ENCODE measurements at regions not wholly inside any gene's neighbourhood (a gene's known extent, or its start where the extent isn't known, plus 50 kb on each side); places are given as distances from the start of the nearest gene placed in this dataset.
"Not testable (repeated sequence)": the region's sequence is repeated elsewhere in the genome, so short reads cannot be mapped to it uniquely, and the experiment has no call there.

DNA sequence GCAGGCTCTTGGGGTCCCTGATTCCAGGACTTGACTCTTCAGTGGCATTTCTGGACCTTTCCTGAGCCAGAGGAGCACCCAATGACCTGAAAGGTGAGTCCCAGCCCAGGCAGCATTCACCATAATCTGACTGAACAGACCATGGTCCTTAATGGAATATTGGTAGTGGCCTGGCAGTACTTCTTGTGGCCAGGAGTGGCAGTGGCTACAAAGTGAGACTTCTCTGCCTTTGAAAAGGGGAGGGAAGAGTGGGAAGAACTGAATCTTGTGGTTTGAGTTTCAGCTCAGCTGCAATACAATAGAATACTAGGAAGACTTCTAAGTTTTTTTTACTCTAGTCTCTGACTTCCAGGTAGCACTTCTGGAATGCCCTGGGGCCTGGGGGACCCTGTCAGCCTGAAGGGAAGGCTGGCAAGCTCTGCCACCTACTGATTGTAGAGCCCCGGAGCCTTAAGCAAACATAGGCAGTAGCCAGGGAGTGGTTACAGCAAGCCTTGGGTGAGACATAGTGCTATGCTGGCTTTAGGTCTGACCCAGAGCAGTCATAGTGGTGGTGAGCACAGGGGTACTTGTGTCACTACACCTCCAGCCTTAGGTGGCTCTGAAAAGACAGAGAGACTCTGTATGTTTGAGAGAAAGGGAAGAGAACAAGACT is 674.2 kb upstream of the MANEA start:
- H3K9ac ChIP-seq (ENCODE audit: low read depth in 1 of 3, low read length in 3 of 3), result no peak overlapping the region
- no peaks in the 10 kb centered on the region for H3K27me3 ChIP-seq (ENCODE audit: control insufficient read depth in 3 of 3, insufficient read depth in 3 of 3, low read length in 3 of 3)
- H3K27ac ChIP-seq (ENCODE audit: low read depth, low read length), result no peak overlapping the region
- no peak overlapping the region for H3K4me3 ChIP-seq (ENCODE audit: low read length in 3 of 3)
- no peaks in the 10 kb centered on the region for H3K36me3 ChIP-seq (ENCODE audit: control insufficient read depth in 3 of 3, insufficient read depth in 3 of 3, low read length in 3 of 3)
- H3K4me1 ChIP-seq (ENCODE audit: control insufficient read depth in 3 of 3, insufficient read depth in 3 of 3, low read length in 3 of 3), result no peaks in the 10 kb centered on the region
- H3K9me3 ChIP-seq (ENCODE audit: control insufficient read depth in 3 of 3, low read length in 3 of 3), result peaks cover 0 to 2% (median 0%) of the 10 kb centered on the region in 3 donors

GRCh38 chr6:94899191-94899590 is 678.1 kb upstream of the MANEA start:
- no peaks in the 10 kb centered on the region for H3K27me3 ChIP-seq (ENCODE audit: control insufficient read depth in 3 of 3, insufficient read depth in 3 of 3, low read length in 3 of 3)
- no peak overlapping the region for H3K9ac ChIP-seq (ENCODE audit: low read depth in 1 of 3, low read length in 3 of 3)
- no peak overlapping the region for H3K4me3 ChIP-seq (ENCODE audit: low read length in 3 of 3)
- no peaks in the 10 kb centered on the region for H3K36me3 ChIP-seq (ENCODE audit: control insufficient read depth in 3 of 3, insufficient read depth in 3 of 3, low read length in 3 of 3)
- H3K27ac ChIP-seq (ENCODE audit: low read depth, low read length), result no peak overlapping the region
- H3K4me1 ChIP-seq (ENCODE audit: control insufficient read depth in 3 of 3, insufficient read depth in 3 of 3, low read length in 3 of 3), result no peaks in the 10 kb centered on the region
- peaks cover 0 to 2% (median 0%) of the 10 kb centered on the region in 3 donors for H3K9me3 ChIP-seq (ENCODE audit: control insufficient read depth in 3 of 3, low read length in 3 of 3)

DNA sequence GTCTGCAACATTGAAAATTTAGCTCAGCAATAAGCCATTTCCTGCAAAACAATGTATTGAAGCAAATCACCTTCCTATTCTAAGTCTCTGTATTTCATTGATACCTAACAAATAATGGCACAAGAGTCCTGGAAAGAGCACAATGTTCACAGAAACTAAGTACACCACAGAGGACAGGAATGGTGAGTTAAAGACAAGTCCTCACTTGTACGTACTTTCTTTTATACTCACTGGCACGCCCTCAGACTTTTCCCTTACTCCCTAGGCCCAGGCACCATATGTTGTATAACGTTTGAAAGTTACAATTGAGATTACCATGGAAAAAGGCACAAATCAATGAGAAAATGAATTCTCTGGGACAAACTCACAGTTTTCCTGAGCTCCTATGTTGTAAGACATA is 683.0 kb upstream of the MANEA start:
- no peaks in the 10 kb centered on the region for H3K36me3 ChIP-seq (ENCODE audit: control insufficient read depth in 3 of 3, insufficient read depth in 3 of 3, low read length in 3 of 3)
- H3K4me1 ChIP-seq (ENCODE audit: control insufficient read depth in 3 of 3, insufficient read depth in 3 of 3, low read length in 3 of 3), result no peaks in the 10 kb centered on the region
- no peaks in the 10 kb centered on the region for H3K9me3 ChIP-seq (ENCODE audit: control insufficient read depth in 3 of 3, low read length in 3 of 3)
- H3K27ac ChIP-seq (ENCODE audit: low read depth, low read length), result no peak overlapping the region
- H3K9ac ChIP-seq (ENCODE audit: low read depth in 1 of 3, low read length in 3 of 3), result no peak overlapping the region
- H3K4me3 ChIP-seq (ENCODE audit: low read length in 3 of 3), result no peak overlapping the region
- no peaks in the 10 kb centered on the region for H3K27me3 ChIP-seq (ENCODE audit: control insufficient read depth in 3 of 3, insufficient read depth in 3 of 3, low read length in 3 of 3)

- Histone ChIP-seq H3K9me3 (ENCODE audit: control insufficient read depth in 3 of 3, low read length in 3 of 3) (no peaks in the 10 kb centered on the region), H3K4me3 (ENCODE audit: low read length in 3 of 3) (no peak overlapping the region), H3K9ac (ENCODE audit: low read depth in 1 of 3, low read length in 3 of 3) (no peak overlapping the region), H3K4me1 (ENCODE audit: control insufficient read depth in 3 of 3, insufficient read depth in 3 of 3, low read length in 3 of 3) (no peaks in the 10 kb centered on the region), H3K27ac (ENCODE audit: low read depth, low read length) (no peak overlapping the region), H3K36me3 (ENCODE audit: control insufficient read depth in 3 of 3, insufficient read depth in 3 of 3, low read length in 3 of 3) (no peaks in the 10 kb centered on the region), H3K27me3 (ENCODE audit: control insufficient read depth in 3 of 3, insufficient read depth in 3 of 3, low read length in 3 of 3) (no peaks in the 10 kb centered on the region)
Observed at GRCh38 chr6:94893327-94893726, 684.0 kb upstream of the MANEA start.

DNA sequence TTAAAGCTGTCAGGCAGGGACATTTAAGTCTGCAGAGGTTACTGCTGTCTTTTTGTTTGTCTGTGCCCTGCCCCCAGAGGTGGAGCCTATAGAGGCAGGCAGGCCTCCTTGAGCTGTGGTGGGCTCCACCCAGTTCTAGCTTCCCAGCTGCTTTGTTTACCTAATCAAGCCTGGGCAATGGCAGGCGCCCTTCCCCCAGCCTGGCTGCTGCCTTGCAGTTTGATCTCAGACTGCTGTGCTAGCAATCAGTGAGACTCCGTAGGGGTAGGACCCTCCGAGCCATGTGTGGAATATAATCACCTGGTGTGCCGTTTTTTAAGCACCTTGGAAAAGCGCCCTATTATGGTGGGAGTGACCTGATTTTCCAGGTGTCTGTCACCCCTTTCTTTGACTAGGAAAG is 703.5 kb upstream of the MANEA start:
- not testable (repeated sequence) for H3K4me1 ChIP-seq (ENCODE audit: control insufficient read depth in 3 of 3, insufficient read depth in 3 of 3, low read length in 3 of 3); H3K27ac ChIP-seq (ENCODE audit: low read depth, low read length); H3K4me3 ChIP-seq (ENCODE audit: low read length in 3 of 3); H3K36me3 ChIP-seq (ENCODE audit: control insufficient read depth in 3 of 3, insufficient read depth in 3 of 3, low read length in 3 of 3); H3K9me3 ChIP-seq (ENCODE audit: control insufficient read depth in 3 of 3, low read length in 3 of 3); H3K9ac ChIP-seq (ENCODE audit: low read depth in 1 of 3, low read length in 3 of 3); H3K27me3 ChIP-seq (ENCODE audit: control insufficient read depth in 3 of 3, insufficient read depth in 3 of 3, low read length in 3 of 3)

- Histone ChIP-seq H3K9me3 (ENCODE audit: control insufficient read depth in 3 of 3, low read length in 3 of 3) (no peaks in the 10 kb centered on the region), H3K4me3 (ENCODE audit: low read length in 3 of 3) (no peak overlapping the region), H3K9ac (ENCODE audit: low read depth in 1 of 3, low read length in 3 of 3) (no peak overlapping the region), H3K27ac (ENCODE audit: low read depth, low read length) (no peak overlapping the region), H3K27me3 (ENCODE audit: control insufficient read depth in 3 of 3, insufficient read depth in 3 of 3, low read length in 3 of 3) (no peaks in the 10 kb centered on the region), H3K4me1 (ENCODE audit: control insufficient read depth in 3 of 3, insufficient read depth in 3 of 3, low read length in 3 of 3) (no peaks in the 10 kb centered on the region), H3K36me3 (ENCODE audit: control insufficient read depth in 3 of 3, insufficient read depth in 3 of 3, low read length in 3 of 3) (no peaks in the 10 kb centered on the region)
Observed at GRCh38 chr6:94862112-94862511, 715.2 kb upstream of the MANEA start.

- Histone ChIP-seq H3K36me3 (ENCODE audit: control insufficient read depth in 3 of 3, insufficient read depth in 3 of 3, low read length in 3 of 3) (no peaks in the 10 kb centered on the region), H3K4me3 (ENCODE audit: low read length in 3 of 3) (no peak overlapping the region), H3K9ac (ENCODE audit: low read depth in 1 of 3, low read length in 3 of 3) (no peak overlapping the region), H3K9me3 (ENCODE audit: control insufficient read depth in 3 of 3, low read length in 3 of 3) (no peaks in the 10 kb centered on the region), H3K4me1 (ENCODE audit: control insufficient read depth in 3 of 3, insufficient read depth in 3 of 3, low read length in 3 of 3) (no peaks in the 10 kb centered on the region), H3K27me3 (ENCODE audit: control insufficient read depth in 3 of 3, insufficient read depth in 3 of 3, low read length in 3 of 3) (no peaks in the 10 kb centered on the region), H3K27ac (ENCODE audit: low read depth, low read length) (no peak overlapping the region)
Observed at GRCh38 chr6:94859924-94860323, 717.4 kb upstream of the MANEA start.

DNA sequence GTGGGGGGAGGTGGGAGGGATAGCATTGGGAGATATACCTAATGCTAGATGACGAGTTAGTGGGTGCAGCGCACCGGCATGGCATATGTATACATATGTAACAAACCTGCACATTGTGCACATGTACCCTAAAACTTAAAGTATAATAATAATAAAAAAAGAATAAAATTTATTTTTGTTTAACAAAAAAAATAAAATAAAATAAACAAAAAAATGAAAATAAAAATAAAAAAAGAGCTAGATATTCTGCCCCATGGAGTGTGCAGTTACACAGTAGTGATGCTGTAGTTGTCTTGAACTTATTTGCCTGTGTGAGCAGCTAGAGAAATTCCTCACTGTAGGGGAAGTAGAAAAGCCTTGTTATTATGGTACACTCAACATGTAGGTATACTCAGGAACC is 720.3 kb upstream of the MANEA start:
- H3K27ac ChIP-seq (ENCODE audit: low read depth, low read length); H3K27me3 ChIP-seq (ENCODE audit: control insufficient read depth in 3 of 3, insufficient read depth in 3 of 3, low read length in 3 of 3); H3K9me3 ChIP-seq (ENCODE audit: control insufficient read depth in 3 of 3, low read length in 3 of 3); H3K9ac ChIP-seq (ENCODE audit: low read depth in 1 of 3, low read length in 3 of 3); H3K36me3 ChIP-seq (ENCODE audit: control insufficient read depth in 3 of 3, insufficient read depth in 3 of 3, low read length in 3 of 3); H3K4me1 ChIP-seq (ENCODE audit: control insufficient read depth in 3 of 3, insufficient read depth in 3 of 3, low read length in 3 of 3); H3K4me3 ChIP-seq (ENCODE audit: low read length in 3 of 3): not testable (repeated sequence)

GRCh38 chr6:94851329-94851728 is 726.0 kb upstream of the MANEA start:
- not testable (repeated sequence) for H3K4me1 ChIP-seq (ENCODE audit: control insufficient read depth in 3 of 3, insufficient read depth in 3 of 3, low read length in 3 of 3); H3K27me3 ChIP-seq (ENCODE audit: control insufficient read depth in 3 of 3, insufficient read depth in 3 of 3, low read length in 3 of 3); H3K4me3 ChIP-seq (ENCODE audit: low read length in 3 of 3); H3K27ac ChIP-seq (ENCODE audit: low read depth, low read length); H3K36me3 ChIP-seq (ENCODE audit: control insufficient read depth in 3 of 3, insufficient read depth in 3 of 3, low read length in 3 of 3); H3K9me3 ChIP-seq (ENCODE audit: control insufficient read depth in 3 of 3, low read length in 3 of 3); H3K9ac ChIP-seq (ENCODE audit: low read depth in 1 of 3, low read length in 3 of 3)

GRCh38 chr6:94845742-94846141 is 731.6 kb upstream of the MANEA start:
- H3K9ac ChIP-seq (ENCODE audit: low read depth in 1 of 3, low read length in 3 of 3), result no peak overlapping the region
- H3K36me3 ChIP-seq (ENCODE audit: control insufficient read depth in 3 of 3, insufficient read depth in 3 of 3, low read length in 3 of 3), result no peaks in the 10 kb centered on the region
- H3K4me3 ChIP-seq (ENCODE audit: low read length in 3 of 3), result no peak overlapping the region
- no peak overlapping the region for H3K27ac ChIP-seq (ENCODE audit: low read depth, low read length)
- H3K9me3 ChIP-seq (ENCODE audit: control insufficient read depth in 3 of 3, low read length in 3 of 3), result no peaks in the 10 kb centered on the region
- no peaks in the 10 kb centered on the region for H3K4me1 ChIP-seq (ENCODE audit: control insufficient read depth in 3 of 3, insufficient read depth in 3 of 3, low read length in 3 of 3)
- no peaks in the 10 kb centered on the region for H3K27me3 ChIP-seq (ENCODE audit: control insufficient read depth in 3 of 3, insufficient read depth in 3 of 3, low read length in 3 of 3)

DNA sequence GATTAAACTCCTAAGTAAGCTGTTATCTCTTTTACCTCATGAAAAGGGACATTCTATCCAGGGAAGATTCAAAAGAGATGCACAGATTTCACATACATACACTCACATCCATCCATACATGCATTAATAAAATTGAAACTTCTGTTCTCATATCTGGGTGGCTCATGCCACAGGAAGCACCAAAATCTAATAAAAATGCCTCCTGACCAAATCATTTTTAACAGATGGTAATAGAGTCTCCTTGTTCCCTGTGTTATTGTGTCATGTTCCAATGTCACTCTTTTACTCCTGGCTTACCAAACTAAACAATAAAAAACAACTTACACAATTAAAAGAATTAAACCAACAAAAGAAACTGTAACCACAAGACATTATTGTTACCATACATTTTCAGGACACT is 742.1 kb upstream of the MANEA start:
- no peaks in the 10 kb centered on the region for H3K36me3 ChIP-seq (ENCODE audit: control insufficient read depth in 3 of 3, insufficient read depth in 3 of 3, low read length in 3 of 3)
- H3K27me3 ChIP-seq (ENCODE audit: control insufficient read depth in 3 of 3, insufficient read depth in 3 of 3, low read length in 3 of 3), result no peaks in the 10 kb centered on the region
- no peak overlapping the region for H3K27ac ChIP-seq (ENCODE audit: low read depth, low read length)
- H3K9ac ChIP-seq (ENCODE audit: low read depth in 1 of 3, low read length in 3 of 3), result no peak overlapping the region
- no peaks in the 10 kb centered on the region for H3K4me1 ChIP-seq (ENCODE audit: control insufficient read depth in 3 of 3, insufficient read depth in 3 of 3, low read length in 3 of 3)
- H3K9me3 ChIP-seq (ENCODE audit: control insufficient read depth in 3 of 3, low read length in 3 of 3), result no peaks in the 10 kb centered on the region
- no peak overlapping the region for H3K4me3 ChIP-seq (ENCODE audit: low read length in 3 of 3)
